ENCODE measurements at regions not wholly inside any gene's neighbourhood (a gene's known extent, or its start where the extent isn't known, plus 50 kb on each side); places are given as distances from the start of the nearest gene placed in this dataset.

DNA sequence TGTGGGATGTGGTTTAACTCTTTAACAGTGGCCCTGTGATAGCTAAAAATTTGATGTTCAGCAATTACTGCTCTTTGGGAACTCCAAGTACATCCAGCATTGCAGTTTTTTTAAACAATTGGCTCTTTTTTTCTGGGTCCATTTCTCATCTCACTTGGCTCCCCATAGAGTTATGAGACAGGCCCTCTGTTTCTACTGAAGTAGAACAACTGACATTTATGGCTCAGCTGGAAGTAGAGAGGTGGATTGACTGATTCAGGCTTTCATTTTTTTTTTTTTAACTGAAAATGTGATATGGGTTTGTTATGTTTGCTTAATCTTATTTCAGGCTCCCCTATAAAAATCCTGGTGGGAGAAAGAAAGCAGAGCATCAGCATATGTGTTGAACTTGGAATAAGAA, 96.6 kb upstream of the CD180 start:
- no peak overlapping the region for H3K9ac ChIP-seq (ENCODE audit: low read depth in 2 of 2, low read length in 2 of 2)
- no peak overlapping the region for H3K4me3 ChIP-seq
- intact Hi-C loops (cut with DNase I): no loop called here
- no peaks in the 10 kb centered on the region for H3K27me3 ChIP-seq
- no peaks in the 10 kb centered on the region for H3K9me3 ChIP-seq
- TF ChIP-seq, protein P1, sequence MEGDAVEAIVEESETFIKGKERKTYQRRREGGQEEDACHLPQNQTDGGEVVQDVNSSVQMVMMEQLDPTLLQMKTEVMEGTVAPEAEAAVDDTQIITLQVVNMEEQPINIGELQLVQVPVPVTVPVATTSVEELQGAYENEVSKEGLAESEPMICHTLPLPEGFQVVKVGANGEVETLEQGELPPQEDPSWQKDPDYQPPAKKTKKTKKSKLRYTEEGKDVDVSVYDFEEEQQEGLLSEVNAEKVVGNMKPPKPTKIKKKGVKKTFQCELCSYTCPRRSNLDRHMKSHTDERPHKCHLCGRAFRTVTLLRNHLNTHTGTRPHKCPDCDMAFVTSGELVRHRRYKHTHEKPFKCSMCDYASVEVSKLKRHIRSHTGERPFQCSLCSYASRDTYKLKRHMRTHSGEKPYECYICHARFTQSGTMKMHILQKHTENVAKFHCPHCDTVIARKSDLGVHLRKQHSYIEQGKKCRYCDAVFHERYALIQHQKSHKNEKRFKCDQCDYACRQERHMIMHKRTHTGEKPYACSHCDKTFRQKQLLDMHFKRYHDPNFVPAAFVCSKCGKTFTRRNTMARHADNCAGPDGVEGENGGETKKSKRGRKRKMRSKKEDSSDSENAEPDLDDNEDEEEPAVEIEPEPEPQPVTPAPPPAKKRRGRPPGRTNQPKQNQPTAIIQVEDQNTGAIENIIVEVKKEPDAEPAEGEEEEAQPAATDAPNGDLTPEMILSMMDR (IDR thresholded peaks at IDR 0.05): no peak
- H3K27ac ChIP-seq: no peak overlapping the region
- H3K4me1 ChIP-seq: no peaks in the 10 kb centered on the region
- DNase-seq: no peak
- H3K36me3 ChIP-seq: no peaks in the 10 kb centered on the region

DNA sequence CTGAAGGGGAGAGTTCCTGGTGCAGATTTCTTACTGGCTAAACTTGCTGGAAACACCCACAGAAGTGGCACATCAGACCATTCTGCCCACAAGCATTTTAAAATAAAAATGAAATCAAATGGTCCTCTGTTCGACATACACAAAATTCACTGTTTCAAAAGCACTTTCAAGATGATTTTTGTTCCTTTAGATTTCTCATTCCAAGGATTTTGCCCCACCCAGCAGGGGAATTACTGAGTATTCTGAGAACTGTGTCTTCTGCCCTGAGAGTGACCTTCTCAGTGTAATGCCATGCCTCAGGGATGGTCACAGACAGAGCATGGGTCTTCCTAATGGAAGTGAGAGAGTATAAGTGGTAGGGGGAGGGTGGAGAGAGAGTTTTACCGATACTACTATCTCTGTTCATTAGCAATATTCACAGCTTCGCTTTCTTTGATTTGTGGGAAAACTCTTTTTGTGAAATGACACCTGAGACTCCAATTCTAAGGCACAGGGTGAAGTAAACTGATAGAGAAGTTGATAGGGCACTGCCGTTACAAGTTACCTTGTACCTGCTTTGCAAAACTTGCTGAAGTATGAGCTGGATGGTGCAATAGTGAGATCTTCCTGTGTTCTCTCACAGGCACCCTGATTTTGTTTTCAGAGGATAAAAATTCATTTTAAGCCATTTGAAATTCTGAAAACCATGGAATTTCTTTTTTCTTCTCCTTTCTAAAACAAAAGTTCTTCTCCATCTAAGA, 95.8 kb upstream of the CD180 start:
- TF ChIP-seq, protein P1 (IDR thresholded peaks at IDR 0.05): no peak
- H3K4me1 ChIP-seq: no peaks in the 10 kb centered on the region
- no peak for DNase-seq

DNA sequence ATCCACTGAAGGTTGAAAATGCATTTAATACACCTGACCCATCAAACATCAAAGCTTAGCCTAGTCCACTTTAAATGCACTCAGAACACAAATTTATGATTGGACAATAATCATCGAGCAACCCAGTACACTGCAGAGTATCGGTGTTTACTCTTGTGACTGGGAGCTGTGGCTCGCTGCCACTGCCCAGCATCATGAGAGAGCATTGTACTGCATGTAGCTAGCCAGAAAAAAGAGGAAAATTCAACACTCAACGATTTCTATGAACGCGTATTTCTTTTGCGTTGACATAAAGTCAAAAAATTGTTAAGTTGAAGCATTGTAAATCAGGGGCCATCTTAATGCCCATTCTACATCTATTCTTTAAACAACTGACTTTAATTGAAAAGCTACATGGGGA, 95.1 kb upstream of the CD180 start:
- Histone ChIP-seq H3K4me1 (no peaks in the 10 kb centered on the region), H3K27me3 (no peaks in the 10 kb centered on the region), H3K9me3 (no peaks in the 10 kb centered on the region), H3K9ac (ENCODE audit: low read depth in 2 of 2, low read length in 2 of 2) (no peak overlapping the region), H3K4me3 (no peak overlapping the region), H3K36me3 (no peaks in the 10 kb centered on the region), H3K27ac (no peak overlapping the region)
- DNase-seq: no peak
- TF ChIP-seq, protein P1 (IDR thresholded peaks at IDR 0.05): no peak
- intact Hi-C loops (cut with DNase I): no loop called here

More for the DNA sequence above, 95.8 kb upstream of the CD180 start:
- intact Hi-C loops (cut with DNase I): no loop called here
- Histone ChIP-seq H3K27me3 (no peaks in the 10 kb centered on the region), H3K9ac (ENCODE audit: low read depth in 2 of 2, low read length in 2 of 2) (no peak overlapping the region), H3K4me3 (no peak overlapping the region), H3K9me3 (no peaks in the 10 kb centered on the region), H3K36me3 (no peaks in the 10 kb centered on the region), H3K27ac (no peak overlapping the region)

DNA sequence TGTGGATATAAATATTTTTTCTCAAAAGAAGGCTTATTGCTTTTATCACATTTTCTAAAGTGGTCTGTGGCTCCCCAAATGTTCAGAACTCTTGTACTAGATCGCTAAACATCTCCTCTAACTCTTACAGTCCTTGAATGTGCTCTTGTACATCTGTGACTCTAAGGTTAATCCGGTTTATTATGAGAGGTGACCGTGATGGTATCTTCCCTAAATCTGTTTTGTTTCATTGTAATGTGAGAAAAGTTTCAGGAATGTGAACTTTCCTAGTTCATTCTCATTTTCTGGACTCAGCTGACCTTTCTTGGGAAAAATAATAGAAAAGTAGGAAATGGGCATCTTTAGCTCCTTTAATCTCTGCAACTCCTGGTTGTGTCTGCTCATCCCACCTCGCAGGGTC, 94.5 kb upstream of the CD180 start:
- H3K4me3 ChIP-seq: no peak overlapping the region
- H3K27ac ChIP-seq: no peak overlapping the region
- DNase-seq: no peak
- intact Hi-C loops (cut with DNase I): no loop called here
- no peaks in the 10 kb centered on the region for H3K9me3 ChIP-seq
- no peaks in the 10 kb centered on the region for H3K27me3 ChIP-seq
- no peaks in the 10 kb centered on the region for H3K36me3 ChIP-seq
- TF ChIP-seq, protein P1 (IDR thresholded peaks at IDR 0.05): no peak
- no peak overlapping the region for H3K9ac ChIP-seq (ENCODE audit: low read depth in 2 of 2, low read length in 2 of 2)
- H3K4me1 ChIP-seq: no peaks in the 10 kb centered on the region

GRCh38 chr5:67290655-67291054, 94.1 kb upstream of the CD180 start:
- no peaks in the 10 kb centered on the region for H3K27me3 ChIP-seq
- H3K9me3 ChIP-seq: no peaks in the 10 kb centered on the region
- no peak overlapping the region for H3K4me3 ChIP-seq
- H3K4me1 ChIP-seq: no peaks in the 10 kb centered on the region
- intact Hi-C loops (cut with DNase I): no loop called here
- H3K9ac ChIP-seq (ENCODE audit: low read depth in 2 of 2, low read length in 2 of 2): no peak overlapping the region
- TF ChIP-seq, protein P1 (IDR thresholded peaks at IDR 0.05): no peak
- H3K36me3 ChIP-seq: no peaks in the 10 kb centered on the region
- DNase-seq: no peak
- H3K27ac ChIP-seq: no peak overlapping the region
